ENCODE measurements at regions not wholly inside any gene's neighbourhood (a gene's known extent, or its start where the extent isn't known, plus 50 kb on each side); places are given as distances from the start of the nearest gene placed in this dataset.

DNA sequence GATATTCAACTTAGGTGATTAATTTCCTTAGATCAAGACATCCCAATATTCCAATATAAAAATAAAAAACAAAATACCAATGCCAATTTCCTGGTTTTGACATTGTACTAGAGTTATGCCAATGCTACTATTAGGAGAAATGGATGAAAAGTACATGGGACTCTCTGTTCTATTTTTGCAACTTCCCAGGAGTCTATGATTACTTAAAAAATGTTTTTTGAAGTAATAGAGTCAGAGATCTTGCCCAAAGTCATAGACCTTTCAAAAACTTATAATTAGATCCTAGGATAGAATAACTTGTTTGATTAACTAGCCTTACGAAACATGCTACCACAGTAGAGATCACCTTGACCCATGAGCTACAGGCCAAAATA is 73.6 kb upstream of the MAOA start:
- no peaks in the 10 kb centered on the region for H4K20me1 ChIP-seq (ENCODE audit: insufficient read depth, low read length, poor library complexity, severe bottlenecking)
- no peaks in the 10 kb centered on the region for H3K27me3 ChIP-seq (ENCODE audit: insufficient read depth, low read length, poor library complexity, severe bottlenecking)
- no peaks in the 10 kb centered on the region for H3F3A ChIP-seq (ENCODE audit: low read depth)
- H3K4me2 ChIP-seq (ENCODE audit: low read depth, low read length, poor library complexity, severe bottlenecking) = no peak overlapping the region
- no peak overlapping the region for H3K9ac ChIP-seq (ENCODE audit: low read depth, low read length, poor library complexity, severe bottlenecking)
- no peaks in the 10 kb centered on the region for H3K4me1 ChIP-seq (ENCODE audit: insufficient read depth, low read length, poor library complexity, severe bottlenecking)
- H3K4me3 ChIP-seq (ENCODE audit: low read length, poor library complexity, severe bottlenecking) = no peak overlapping the region
- H3K9me2 ChIP-seq (replicated peaks; ENCODE audit: low read depth, low read length) = no peaks in the 10 kb centered on the region
- no peaks in the 10 kb centered on the region for H3K9me3 ChIP-seq (ENCODE audit: insufficient read depth, low read depth, low read length)
- TF ChIP-seq, protein P1, sequence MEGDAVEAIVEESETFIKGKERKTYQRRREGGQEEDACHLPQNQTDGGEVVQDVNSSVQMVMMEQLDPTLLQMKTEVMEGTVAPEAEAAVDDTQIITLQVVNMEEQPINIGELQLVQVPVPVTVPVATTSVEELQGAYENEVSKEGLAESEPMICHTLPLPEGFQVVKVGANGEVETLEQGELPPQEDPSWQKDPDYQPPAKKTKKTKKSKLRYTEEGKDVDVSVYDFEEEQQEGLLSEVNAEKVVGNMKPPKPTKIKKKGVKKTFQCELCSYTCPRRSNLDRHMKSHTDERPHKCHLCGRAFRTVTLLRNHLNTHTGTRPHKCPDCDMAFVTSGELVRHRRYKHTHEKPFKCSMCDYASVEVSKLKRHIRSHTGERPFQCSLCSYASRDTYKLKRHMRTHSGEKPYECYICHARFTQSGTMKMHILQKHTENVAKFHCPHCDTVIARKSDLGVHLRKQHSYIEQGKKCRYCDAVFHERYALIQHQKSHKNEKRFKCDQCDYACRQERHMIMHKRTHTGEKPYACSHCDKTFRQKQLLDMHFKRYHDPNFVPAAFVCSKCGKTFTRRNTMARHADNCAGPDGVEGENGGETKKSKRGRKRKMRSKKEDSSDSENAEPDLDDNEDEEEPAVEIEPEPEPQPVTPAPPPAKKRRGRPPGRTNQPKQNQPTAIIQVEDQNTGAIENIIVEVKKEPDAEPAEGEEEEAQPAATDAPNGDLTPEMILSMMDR (conservative IDR thresholded peaks at IDR 0.05; ENCODE audit: low read length) = no peak
- TF ChIP-seq EZH2phosphoT487 (IDR thresholded peaks at IDR 0.05; ENCODE audit: borderline replicate concordance) = no peak
- H2AFZ ChIP-seq (ENCODE audit: low read length) = no peak overlapping the region
- no peaks in the 10 kb centered on the region for H3K79me2 ChIP-seq (ENCODE audit: insufficient read depth, low read length)
- no peaks in the 10 kb centered on the region for H3K36me3 ChIP-seq (ENCODE audit: insufficient read depth, low read length)

DNA sequence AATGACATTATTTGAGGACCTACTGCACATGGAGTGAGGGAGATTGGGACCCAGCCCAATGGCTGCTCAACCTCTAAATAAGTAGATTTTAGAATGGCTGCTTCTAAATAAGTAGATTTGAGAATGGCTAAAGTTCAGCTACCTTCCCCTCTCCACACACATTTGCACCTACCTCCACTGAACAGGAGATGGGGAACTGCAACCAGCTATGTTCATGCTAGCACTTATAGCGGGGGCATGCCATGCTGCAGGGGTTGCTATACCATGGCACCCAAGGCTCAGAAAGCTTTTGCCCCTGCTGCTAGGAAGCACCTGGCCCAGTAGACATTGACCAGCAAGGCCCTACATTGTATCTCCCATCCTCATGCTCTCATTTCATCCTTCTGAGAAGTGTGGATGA is 70.2 kb upstream of the MAOA start:
- Histone ChIP-seq H3K4me3 (ENCODE audit: low read length, poor library complexity, severe bottlenecking) (no peak overlapping the region), H3K36me3 (ENCODE audit: insufficient read depth, low read length) (no peaks in the 10 kb centered on the region), H3K4me1 (ENCODE audit: insufficient read depth, low read length, poor library complexity, severe bottlenecking) (no peaks in the 10 kb centered on the region), H3F3A (ENCODE audit: low read depth) (no peaks in the 10 kb centered on the region), H4K20me1 (ENCODE audit: insufficient read depth, low read length, poor library complexity, severe bottlenecking) (no peaks in the 10 kb centered on the region), H2AFZ (ENCODE audit: low read length) (no peak overlapping the region), H3K9ac (ENCODE audit: low read depth, low read length, poor library complexity, severe bottlenecking) (no peak overlapping the region), H3K9me3 (ENCODE audit: insufficient read depth, low read depth, low read length) (no peaks in the 10 kb centered on the region), H3K4me2 (ENCODE audit: low read depth, low read length, poor library complexity, severe bottlenecking) (no peak overlapping the region), H3K9me2 (replicated peaks; ENCODE audit: low read depth, low read length) (no peaks in the 10 kb centered on the region), H3K27me3 (ENCODE audit: insufficient read depth, low read length, poor library complexity, severe bottlenecking) (no peaks in the 10 kb centered on the region), H3K79me2 (ENCODE audit: insufficient read depth, low read length) (no peaks in the 10 kb centered on the region)
- TF ChIP-seq, protein P1 (conservative IDR thresholded peaks at IDR 0.05; ENCODE audit: low read length) = no peak
- no peak for TF ChIP-seq EZH2phosphoT487 (IDR thresholded peaks at IDR 0.05; ENCODE audit: borderline replicate concordance)

DNA sequence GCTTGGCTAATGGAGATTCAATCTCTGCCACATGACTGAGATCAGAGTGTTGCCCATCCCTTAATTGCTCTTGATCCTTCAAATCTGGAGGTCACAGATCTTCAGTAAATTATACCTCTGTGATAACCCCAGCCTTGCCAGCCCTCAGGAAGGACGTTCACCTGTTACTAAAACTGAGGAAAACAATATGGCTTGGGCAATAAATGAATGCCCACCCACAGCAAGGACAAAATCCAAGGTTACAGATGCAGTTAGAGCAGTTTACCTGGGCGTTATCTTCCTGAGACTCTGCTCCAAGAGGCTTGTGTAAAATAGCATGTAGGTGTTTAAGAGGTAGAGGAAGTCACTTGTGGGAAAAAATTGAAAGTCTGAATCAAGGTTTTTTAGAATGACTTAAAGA is 69.3 kb upstream of the MAOA start:
- no peaks in the 10 kb centered on the region for H3K36me3 ChIP-seq (ENCODE audit: insufficient read depth, low read length)
- no peaks in the 10 kb centered on the region for H3K9me2 ChIP-seq (replicated peaks; ENCODE audit: low read depth, low read length)
- H3K4me1 ChIP-seq (ENCODE audit: insufficient read depth, low read length, poor library complexity, severe bottlenecking) = no peaks in the 10 kb centered on the region
- H3F3A ChIP-seq (ENCODE audit: low read depth) = no peaks in the 10 kb centered on the region
- no peak overlapping the region for H2AFZ ChIP-seq (ENCODE audit: low read length)
- no peaks in the 10 kb centered on the region for H3K27me3 ChIP-seq (ENCODE audit: insufficient read depth, low read length, poor library complexity, severe bottlenecking)
- no peaks in the 10 kb centered on the region for H4K20me1 ChIP-seq (ENCODE audit: insufficient read depth, low read length, poor library complexity, severe bottlenecking)
- no peaks in the 10 kb centered on the region for H3K79me2 ChIP-seq (ENCODE audit: insufficient read depth, low read length)
- no peak overlapping the region for H3K4me3 ChIP-seq (ENCODE audit: low read length, poor library complexity, severe bottlenecking)
- TF ChIP-seq, protein P1 (conservative IDR thresholded peaks at IDR 0.05; ENCODE audit: low read length) = no peak
- no peak for TF ChIP-seq EZH2phosphoT487 (IDR thresholded peaks at IDR 0.05; ENCODE audit: borderline replicate concordance)
- H3K4me2 ChIP-seq (ENCODE audit: low read depth, low read length, poor library complexity, severe bottlenecking) = no peak overlapping the region
- H3K9ac ChIP-seq (ENCODE audit: low read depth, low read length, poor library complexity, severe bottlenecking) = no peak overlapping the region
- H3K9me3 ChIP-seq (ENCODE audit: insufficient read depth, low read depth, low read length) = no peaks in the 10 kb centered on the region
